SK-N-SH treated with all-trans-retinoic acid at 6 μM for 48 hours (cell line): ENCODE measurements at regions not wholly inside any gene's neighbourhood (a gene's known extent, or its start where the extent isn't known, plus 50 kb on each side); places are given as distances from the start of the nearest gene placed in this dataset.

Experiments used
- ATAC-seq: fragments of 200-7000 bp; cut with Tn5 transposase; 3 replicates; pipeline ENCODE4 v1.9.1; 2020; ENCODE audit warnings: mild to moderate bottlenecking, moderate library complexity
- ARNTL ChIP-seq: fragments of 450-650 bp; formaldehyde crosslinking; IDR thresholded peaks from 2 replicates; pipeline ENCODE4 v1.5.0; 2020; ENCODE audit warnings: low read depth, mild to moderate bottlenecking, moderate library complexity, borderline replicate concordance
- BACH2 ChIP-seq: fragments of 250-450 bp; sonication (Bioruptor Pico); IDR thresholded peaks from 2 replicates; pipeline ENCODE4 v1.9.0; 2021; ENCODE audit warnings: mild to moderate bottlenecking, borderline replicate concordance
- CSRNP3 ChIP-seq: fragments of 250-450 bp; sonication (Bioruptor Pico); IDR thresholded peaks from 2 replicates; pipeline ENCODE4 v1.5.1; 2021; ENCODE audit warnings: mild to moderate bottlenecking, moderate library complexity
- ISL1 ChIP-seq: fragments of 250-450 bp; sonication (Bioruptor Pico); IDR thresholded peaks from 2 replicates; pipeline ENCODE4 v2.1.2; 2022; ENCODE audit warnings: mild to moderate bottlenecking, moderate library complexity
- OSR1 ChIP-seq: fragments of 250-450 bp; sonication (Bioruptor Pico); IDR thresholded peaks from 2 replicates; pipeline ENCODE4 v1.8.0; 2022; ENCODE audit warnings: moderate library complexity, mild to moderate bottlenecking, inconsistent platforms
- PPARA ChIP-seq: fragments of 250-450 bp; sonication (Bioruptor Pico); IDR thresholded peaks from 2 replicates; pipeline ENCODE4 v1.5.0; 2020; ENCODE audit warnings: mild to moderate bottlenecking, borderline replicate concordance
- RARB ChIP-seq: fragments of 250-450 bp; sonication (Bioruptor Pico); IDR thresholded peaks from 2 replicates; pipeline ENCODE4 v1.8.0; 2021; ENCODE audit warnings: mild to moderate bottlenecking, moderate library complexity
- SNAI2 ChIP-seq: fragments of 250-450 bp; sonication (Bioruptor Pico); IDR thresholded peaks from 2 replicates; pipeline ENCODE4 v1.5.0; 2020; ENCODE audit warnings: mild to moderate bottlenecking, moderate library complexity
- TOX ChIP-seq: fragments of 250-450 bp; sonication (Bioruptor Pico); IDR thresholded peaks from 2 replicates; pipeline ENCODE4 v1.8.0; 2021; ENCODE audit warnings: mild to moderate bottlenecking, moderate library complexity, borderline replicate concordance
- ZC3H10 ChIP-seq: fragments of 250-450 bp; sonication (Bioruptor Pico); IDR thresholded peaks from 2 replicates; pipeline ENCODE4 v1.5.1; 2021; ENCODE audit warnings: mild to moderate bottlenecking, moderate library complexity
- ZFP3 ChIP-seq: fragments of 250-450 bp; sonication (Bioruptor Pico); IDR thresholded peaks from 2 replicates; pipeline ENCODE4 v1.5.0; 2020; ENCODE audit warnings: mild to moderate bottlenecking, moderate library complexity
- ZFP30 ChIP-seq: fragments of 450-650 bp; formaldehyde crosslinking; IDR thresholded peaks from 2 replicates; pipeline ENCODE4 v1.5.0; 2022; ENCODE audit warnings: mild to moderate bottlenecking, moderate library complexity
- ZNF70 ChIP-seq: fragments of 450-650 bp; formaldehyde crosslinking; IDR thresholded peaks from 2 replicates; pipeline ENCODE4 v1.5.0; 2020; ENCODE audit warnings: mild to moderate bottlenecking, moderate library complexity
- ZNF8 ChIP-seq: fragments of 450-650 bp; formaldehyde crosslinking; IDR thresholded peaks from 2 replicates; pipeline ENCODE4 v1.5.0; 2020; ENCODE audit warnings: mild to moderate bottlenecking, moderate library complexity
- TF ChIP-seq, protein P1 (sequence below): fragments of 250-450 bp; sonication (Bioruptor Pico); IDR thresholded peaks from 2 replicates; pipeline ENCODE4 v1.8.0; 2020; ENCODE audit warnings: mild to moderate bottlenecking, moderate library complexity, borderline replicate concordance
- TF ChIP-seq, protein P2 (sequence below): fragments of 250-450 bp; sonication (Bioruptor Pico); IDR thresholded peaks from 2 replicates; pipeline ENCODE4 v1.5.1; 2020; ENCODE audit warnings: low read depth, mild to moderate bottlenecking, moderate library complexity
- TF ChIP-seq, protein P3 (sequence below): fragments of 250-450 bp; sonication (Bioruptor Pico); IDR thresholded peaks from 2 replicates; pipeline ENCODE4 v1.8.0; 2021; ENCODE audit warnings: low read depth, mild to moderate bottlenecking, moderate library complexity, borderline replicate concordance

- TF ChIP-seq, protein P1, sequence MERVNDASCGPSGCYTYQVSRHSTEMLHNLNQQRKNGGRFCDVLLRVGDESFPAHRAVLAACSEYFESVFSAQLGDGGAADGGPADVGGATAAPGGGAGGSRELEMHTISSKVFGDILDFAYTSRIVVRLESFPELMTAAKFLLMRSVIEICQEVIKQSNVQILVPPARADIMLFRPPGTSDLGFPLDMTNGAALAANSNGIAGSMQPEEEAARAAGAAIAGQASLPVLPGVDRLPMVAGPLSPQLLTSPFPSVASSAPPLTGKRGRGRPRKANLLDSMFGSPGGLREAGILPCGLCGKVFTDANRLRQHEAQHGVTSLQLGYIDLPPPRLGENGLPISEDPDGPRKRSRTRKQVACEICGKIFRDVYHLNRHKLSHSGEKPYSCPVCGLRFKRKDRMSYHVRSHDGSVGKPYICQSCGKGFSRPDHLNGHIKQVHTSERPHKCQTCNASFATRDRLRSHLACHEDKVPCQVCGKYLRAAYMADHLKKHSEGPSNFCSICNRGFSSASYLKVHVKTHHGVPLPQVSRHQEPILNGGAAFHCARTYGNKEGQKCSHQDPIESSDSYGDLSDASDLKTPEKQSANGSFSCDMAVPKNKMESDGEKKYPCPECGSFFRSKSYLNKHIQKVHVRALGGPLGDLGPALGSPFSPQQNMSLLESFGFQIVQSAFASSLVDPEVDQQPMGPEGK: no peak
- no peak for TF ChIP-seq CSRNP3 (CRISPR knock-in tag)
- TF ChIP-seq, protein P2, sequence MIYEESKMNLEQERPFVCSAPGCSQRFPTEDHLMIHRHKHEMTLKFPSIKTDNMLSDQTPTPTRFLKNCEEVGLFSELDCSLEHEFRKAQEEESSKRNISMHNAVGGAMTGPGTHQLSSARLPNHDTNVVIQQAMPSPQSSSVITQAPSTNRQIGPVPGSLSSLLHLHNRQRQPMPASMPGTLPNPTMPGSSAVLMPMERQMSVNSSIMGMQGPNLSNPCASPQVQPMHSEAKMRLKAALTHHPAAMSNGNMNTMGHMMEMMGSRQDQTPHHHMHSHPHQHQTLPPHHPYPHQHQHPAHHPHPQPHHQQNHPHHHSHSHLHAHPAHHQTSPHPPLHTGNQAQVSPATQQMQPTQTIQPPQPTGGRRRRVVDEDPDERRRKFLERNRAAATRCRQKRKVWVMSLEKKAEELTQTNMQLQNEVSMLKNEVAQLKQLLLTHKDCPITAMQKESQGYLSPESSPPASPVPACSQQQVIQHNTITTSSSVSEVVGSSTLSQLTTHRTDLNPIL (CRISPR knock-in tag): no peak
- TF ChIP-seq ARNTL: no peak
- no peak for ATAC-seq
Observed at GRCh38 chr4:59920416-59920815, 1279.7 kb upstream of the ADGRL3 start.

DNA sequence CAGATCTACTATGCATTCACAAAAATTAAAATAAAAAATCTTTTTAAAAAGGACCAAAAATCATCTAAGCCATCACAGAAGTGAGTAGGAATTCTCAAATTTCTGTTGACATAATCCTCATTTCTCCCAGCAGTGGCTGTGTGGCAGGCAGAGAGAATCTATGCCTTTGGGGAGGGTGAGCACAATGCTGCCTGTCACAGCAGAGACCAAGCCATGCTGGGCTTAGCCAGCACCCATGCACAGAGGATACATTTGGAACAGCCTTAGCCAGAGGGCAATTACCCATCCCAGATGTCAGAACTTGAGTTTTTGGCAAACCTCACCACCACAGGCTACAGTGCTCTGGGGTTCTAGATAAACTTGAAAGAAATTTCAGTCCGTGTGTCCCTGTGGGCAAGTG, 1274.8 kb upstream of the ADGRL3 start:
- no peak for ATAC-seq
- TF ChIP-seq, protein P3, sequence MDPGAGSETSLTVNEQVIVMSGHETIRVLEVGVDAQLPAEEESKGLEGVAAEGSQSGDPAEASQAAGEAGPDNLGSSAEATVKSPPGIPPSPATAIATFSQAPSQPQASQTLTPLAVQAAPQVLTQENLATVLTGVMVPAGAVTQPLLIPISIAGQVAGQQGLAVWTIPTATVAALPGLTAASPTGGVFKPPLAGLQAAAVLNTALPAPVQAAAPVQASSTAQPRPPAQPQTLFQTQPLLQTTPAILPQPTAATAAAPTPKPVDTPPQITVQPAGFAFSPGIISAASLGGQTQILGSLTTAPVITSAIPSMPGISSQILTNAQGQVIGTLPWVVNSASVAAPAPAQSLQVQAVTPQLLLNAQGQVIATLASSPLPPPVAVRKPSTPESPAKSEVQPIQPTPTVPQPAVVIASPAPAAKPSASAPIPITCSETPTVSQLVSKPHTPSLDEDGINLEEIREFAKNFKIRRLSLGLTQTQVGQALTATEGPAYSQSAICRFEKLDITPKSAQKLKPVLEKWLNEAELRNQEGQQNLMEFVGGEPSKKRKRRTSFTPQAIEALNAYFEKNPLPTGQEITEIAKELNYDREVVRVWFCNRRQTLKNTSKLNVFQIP (CRISPR knock-in tag): no peak
- TF ChIP-seq BACH2 (CRISPR knock-in tag) (no peak), ZFP30 (CRISPR knock-in tag) (no peak), ARNTL (no peak), ZNF8 (CRISPR knock-in tag) (no peak), CSRNP3 (CRISPR knock-in tag) (no peak)
- TF ChIP-seq, protein P2 (CRISPR knock-in tag): no peak

GRCh38 chr4:59936566-59936965, 1263.6 kb upstream of the ADGRL3 start:
- ATAC-seq: no peak

More at GRCh38 chr4:59936566-59936965, 1263.6 kb upstream of the ADGRL3 start:
- TF ChIP-seq ZFP30 (CRISPR knock-in tag) (no peak), ZFP3 (CRISPR knock-in tag) (no peak), PPARA (no peak), ZNF70 (no peak), ISL1 (CRISPR knock-in tag) (no peak), OSR1 (CRISPR knock-in tag) (no peak), ZC3H10 (no peak), SNAI2 (CRISPR knock-in tag) (no peak), TOX (no peak), RARB (no peak), CSRNP3 (CRISPR knock-in tag) (no peak)
- TF ChIP-seq, protein P1: no peak
- TF ChIP-seq, protein P2 (CRISPR knock-in tag): no peak
- TF ChIP-seq, protein P3 (CRISPR knock-in tag): no peak
